HL-60 (cell line): ENCODE measurements at regions not wholly inside any gene's neighbourhood (a gene's known extent, or its start where the extent isn't known, plus 50 kb on each side); places are given as distances from the start of the nearest gene placed in this dataset.

Experiments
- GABPA ChIP-seq: IDR thresholded peaks from 2 replicates; pipeline ENCODE4 v1.6.1; 2012; ENCODE audit warnings: low read depth
- POLR2AphosphoS5 ChIP-seq: IDR thresholded peaks from 2 replicates; pipeline ENCODE4 v1.6.1; 2012; ENCODE audit warnings: low read depth
- REST ChIP-seq: IDR thresholded peaks from 2 replicates; pipeline ENCODE4 v1.6.1; 2012; ENCODE audit warnings: low read depth; ENCODE audit not compliant: insufficient replicate concordance
- SPI1 ChIP-seq: IDR thresholded peaks from 2 replicates; pipeline ENCODE4 v1.6.1; 2012; ENCODE audit warnings: low read depth, mild to moderate bottlenecking, borderline replicate concordance
- TF ChIP-seq, protein P1 (sequence below): IDR thresholded peaks from one replicate; pipeline ENCODE4 v1.5.1; 2011; ENCODE audit warnings: low read length, control low read depth, inconsistent platforms; ENCODE audit not compliant: insufficient read depth

- TF ChIP-seq, protein P1, sequence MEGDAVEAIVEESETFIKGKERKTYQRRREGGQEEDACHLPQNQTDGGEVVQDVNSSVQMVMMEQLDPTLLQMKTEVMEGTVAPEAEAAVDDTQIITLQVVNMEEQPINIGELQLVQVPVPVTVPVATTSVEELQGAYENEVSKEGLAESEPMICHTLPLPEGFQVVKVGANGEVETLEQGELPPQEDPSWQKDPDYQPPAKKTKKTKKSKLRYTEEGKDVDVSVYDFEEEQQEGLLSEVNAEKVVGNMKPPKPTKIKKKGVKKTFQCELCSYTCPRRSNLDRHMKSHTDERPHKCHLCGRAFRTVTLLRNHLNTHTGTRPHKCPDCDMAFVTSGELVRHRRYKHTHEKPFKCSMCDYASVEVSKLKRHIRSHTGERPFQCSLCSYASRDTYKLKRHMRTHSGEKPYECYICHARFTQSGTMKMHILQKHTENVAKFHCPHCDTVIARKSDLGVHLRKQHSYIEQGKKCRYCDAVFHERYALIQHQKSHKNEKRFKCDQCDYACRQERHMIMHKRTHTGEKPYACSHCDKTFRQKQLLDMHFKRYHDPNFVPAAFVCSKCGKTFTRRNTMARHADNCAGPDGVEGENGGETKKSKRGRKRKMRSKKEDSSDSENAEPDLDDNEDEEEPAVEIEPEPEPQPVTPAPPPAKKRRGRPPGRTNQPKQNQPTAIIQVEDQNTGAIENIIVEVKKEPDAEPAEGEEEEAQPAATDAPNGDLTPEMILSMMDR, result no peak
- TF ChIP-seq REST, result no peak
- TF ChIP-seq GABPA, result no peak
- TF ChIP-seq POLR2AphosphoS5, result peak; percentile 85
- TF ChIP-seq SPI1, result peak; percentile 98
Measured at GRCh38 chr18:76553715-76554546, 58.9 kb upstream of the ZNF516 start.
